Endodermal cell (in vitro differentiated cells): ENCODE measurements at regions not wholly inside any gene's neighbourhood (a gene's known extent, or its start where the extent isn't known, plus 50 kb on each side); places are given as distances from the start of the nearest gene placed in this dataset.
"Not testable (repeated sequence)": the region's sequence is repeated elsewhere in the genome, so short reads cannot be mapped to it uniquely, and the experiment has no call there.

Source experiments
- DNase-seq: peaks from one replicate; pipeline ENCODE4 v3.0.0-alpha.2; 2017
- H3K27ac ChIP-seq: 2 replicates; pipeline ENCODE4 v1.5.1; 2013; ENCODE audit warnings: mild to moderate bottlenecking, low read depth, low read length, moderate library complexity
- H3K27me3 ChIP-seq: 2 replicates; pipeline ENCODE4 v1.6.1; 2013; ENCODE audit warnings: mild to moderate bottlenecking, low read length, moderate library complexity; ENCODE audit not compliant: insufficient read depth, control insufficient read depth, poor library complexity, severe bottlenecking
- H3K36me3 ChIP-seq: 2 replicates; pipeline ENCODE4 v1.7.0; 2013; ENCODE audit warnings: mild to moderate bottlenecking, low read length, moderate library complexity; ENCODE audit not compliant: control insufficient read depth, insufficient read depth
- H3K4me1 ChIP-seq: one replicate; pipeline ENCODE4 v1.7.0; 2013; ENCODE audit warnings: low read length; ENCODE audit not compliant: control insufficient read depth, insufficient read depth
- H3K4me3 ChIP-seq: 2 replicates; pipeline ENCODE4 v1.5.1; 2013; ENCODE audit warnings: mild to moderate bottlenecking, low read length, moderate library complexity
- H3K9ac ChIP-seq: 2 replicates; pipeline ENCODE4 v1.6.1; 2013; ENCODE audit warnings: mild to moderate bottlenecking, low read length, moderate library complexity; ENCODE audit not compliant: poor library complexity, severe bottlenecking; ENCODE audit errors: extremely low read depth
- H3K9me3 ChIP-seq: 2 replicates; pipeline ENCODE4 v1.6.1; 2013; ENCODE audit warnings: mild to moderate bottlenecking, low read length, moderate library complexity; ENCODE audit not compliant: control insufficient read depth
- H3K27ac Mint-ChIP-seq: 2 replicates; pipeline ENCODE4 v1.8.0; 2020; ENCODE audit warnings: mixed read lengths
- H3K27me3 Mint-ChIP-seq: 2 replicates; pipeline ENCODE4 v1.8.0; 2021; ENCODE audit warnings: mild to moderate bottlenecking, mixed read lengths; ENCODE audit not compliant: insufficient read depth
- H3K36me3 Mint-ChIP-seq: 2 replicates; pipeline ENCODE4 v1.8.0; 2020; ENCODE audit warnings: low read depth, mixed read lengths
- H3K4me1 Mint-ChIP-seq: 2 replicates; pipeline ENCODE4 v1.8.0; 2020; ENCODE audit warnings: mixed read lengths
- H3K4me3 Mint-ChIP-seq: 2 replicates; pipeline ENCODE4 v1.8.0; 2020; ENCODE audit warnings: mild to moderate bottlenecking, moderate library complexity, mixed read lengths
- H3K9me3 Mint-ChIP-seq: 2 replicates; pipeline ENCODE4 v1.8.0; 2020; ENCODE audit warnings: mild to moderate bottlenecking, mixed read lengths
- WGBS, 2 experiments: methylation state at CpG; one replicate each; pipeline versions ENCODE4 v1.1.5 to v1.1.7; 2013; ENCODE audit warnings: missing lambda C conversion rate in 2 of 2, mixed read lengths in 1 of 2; ENCODE audit not compliant: insufficient coverage in 1 of 2, insufficient read length in 1 of 2; 5-methylcytosine and 5-hydroxymethylcytosine counted together
- TF ChIP-seq, protein P1 (sequence below): fragments of 200-600 bp; sonication (generic); conservative IDR thresholded peaks from 2 replicates; pipeline ENCODE4 v1.5.0; 2021; ENCODE audit warnings: antibody characterized with exemption, mild to moderate bottlenecking

DNA sequence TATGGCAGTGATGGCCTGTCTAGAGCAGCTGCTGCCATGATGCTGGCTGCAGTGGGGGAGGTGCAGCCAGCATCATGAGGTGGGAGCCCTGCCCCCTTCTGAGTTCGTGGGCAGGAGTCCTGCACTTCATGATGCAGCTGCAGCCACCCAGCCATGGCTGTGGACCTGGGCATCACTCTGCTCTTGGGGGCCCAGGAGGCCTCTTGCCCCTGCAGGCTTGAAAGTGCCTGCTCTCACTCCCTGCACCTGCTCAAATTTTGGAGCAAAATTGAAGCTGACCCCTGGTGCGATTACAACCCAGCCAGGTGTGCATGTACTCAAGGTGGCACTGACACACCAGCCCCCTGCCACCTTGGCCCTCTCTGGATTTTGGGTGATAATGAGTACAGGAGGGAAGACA, 712.9 kb downstream of the NUP35 start:
- no peak overlapping the region for H3K4me3 ChIP-seq
- H3K9ac ChIP-seq, result no peak overlapping the region
- no peak for DNase-seq
- H3K4me1 Mint-ChIP-seq, result no peaks in the 10 kb centered on the region
- H3K27me3 ChIP-seq, result no peaks in the 10 kb centered on the region
- no peaks in the 10 kb centered on the region for H3K36me3 ChIP-seq
- no peak overlapping the region for H3K4me3 Mint-ChIP-seq
- no peak overlapping the region for H3K27ac ChIP-seq
- no peaks in the 10 kb centered on the region for H3K27me3 Mint-ChIP-seq
- H3K36me3 Mint-ChIP-seq, result no peaks in the 10 kb centered on the region
- H3K4me1 ChIP-seq, result no peaks in the 10 kb centered on the region
- H3K9me3 ChIP-seq, result no peaks in the 10 kb centered on the region
- no peak overlapping the region for H3K27ac Mint-ChIP-seq
- peaks cover 5% of the 10 kb centered on the region for H3K9me3 Mint-ChIP-seq
- TF ChIP-seq, protein P1, sequence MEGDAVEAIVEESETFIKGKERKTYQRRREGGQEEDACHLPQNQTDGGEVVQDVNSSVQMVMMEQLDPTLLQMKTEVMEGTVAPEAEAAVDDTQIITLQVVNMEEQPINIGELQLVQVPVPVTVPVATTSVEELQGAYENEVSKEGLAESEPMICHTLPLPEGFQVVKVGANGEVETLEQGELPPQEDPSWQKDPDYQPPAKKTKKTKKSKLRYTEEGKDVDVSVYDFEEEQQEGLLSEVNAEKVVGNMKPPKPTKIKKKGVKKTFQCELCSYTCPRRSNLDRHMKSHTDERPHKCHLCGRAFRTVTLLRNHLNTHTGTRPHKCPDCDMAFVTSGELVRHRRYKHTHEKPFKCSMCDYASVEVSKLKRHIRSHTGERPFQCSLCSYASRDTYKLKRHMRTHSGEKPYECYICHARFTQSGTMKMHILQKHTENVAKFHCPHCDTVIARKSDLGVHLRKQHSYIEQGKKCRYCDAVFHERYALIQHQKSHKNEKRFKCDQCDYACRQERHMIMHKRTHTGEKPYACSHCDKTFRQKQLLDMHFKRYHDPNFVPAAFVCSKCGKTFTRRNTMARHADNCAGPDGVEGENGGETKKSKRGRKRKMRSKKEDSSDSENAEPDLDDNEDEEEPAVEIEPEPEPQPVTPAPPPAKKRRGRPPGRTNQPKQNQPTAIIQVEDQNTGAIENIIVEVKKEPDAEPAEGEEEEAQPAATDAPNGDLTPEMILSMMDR, result no peak
- 78 to 91% methylated on average over 1 to 2 of the region's 2 CpGs for WGBS, 2 experiments

- DNase-seq, result no peak
- Histone ChIP-seq H3K9ac (no peak overlapping the region), H3K9me3 (no peaks in the 10 kb centered on the region), H3K36me3 (no peaks in the 10 kb centered on the region), H3K4me1 (no peaks in the 10 kb centered on the region), H3K27me3 (no peaks in the 10 kb centered on the region), H3K4me3 (no peak overlapping the region), H3K27ac (no peak overlapping the region)
- WGBS, 2 experiments, result 91 to 97% methylated on average over 3 to 5 of the region's 5 CpGs
- TF ChIP-seq, protein P1, result no peak
- no peaks in the 10 kb centered on the region for H3K4me1 Mint-ChIP-seq
- H3K27me3 Mint-ChIP-seq, result no peaks in the 10 kb centered on the region
- peaks cover 5% of the 10 kb centered on the region for H3K9me3 Mint-ChIP-seq
- H3K27ac Mint-ChIP-seq, result no peak overlapping the region
- no peak overlapping the region for H3K4me3 Mint-ChIP-seq
- H3K36me3 Mint-ChIP-seq, result no peaks in the 10 kb centered on the region
Observed at GRCh38 chr2:183838295-183838694, 714.1 kb downstream of the NUP35 start.

- no peak overlapping the region for H3K27ac ChIP-seq
- Mint-ChIP-seq H3K4me3 (no peak overlapping the region), H3K4me1 (no peaks in the 10 kb centered on the region), H3K9me3 (peaks cover 5% of the 10 kb centered on the region), H3K27me3 (no peaks in the 10 kb centered on the region), H3K27ac (no peak overlapping the region), H3K36me3 (no peaks in the 10 kb centered on the region)
- no peaks in the 10 kb centered on the region for H3K27me3 ChIP-seq
- WGBS, 2 experiments, result 91% methylated on average over 4 of the region's 4 CpGs; no CpG with 5 or more reads in 1 of the 2 experiments
- H3K4me3 ChIP-seq, result no peak overlapping the region
- no peak for DNase-seq
- no peaks in the 10 kb centered on the region for H3K4me1 ChIP-seq
- H3K36me3 ChIP-seq, result no peaks in the 10 kb centered on the region
- TF ChIP-seq, protein P1, result no peak
- H3K9ac ChIP-seq, result no peak overlapping the region
- no peaks in the 10 kb centered on the region for H3K9me3 ChIP-seq
Observed at GRCh38 chr2:183840061-183840584, 715.9 kb downstream of the NUP35 start.

DNA sequence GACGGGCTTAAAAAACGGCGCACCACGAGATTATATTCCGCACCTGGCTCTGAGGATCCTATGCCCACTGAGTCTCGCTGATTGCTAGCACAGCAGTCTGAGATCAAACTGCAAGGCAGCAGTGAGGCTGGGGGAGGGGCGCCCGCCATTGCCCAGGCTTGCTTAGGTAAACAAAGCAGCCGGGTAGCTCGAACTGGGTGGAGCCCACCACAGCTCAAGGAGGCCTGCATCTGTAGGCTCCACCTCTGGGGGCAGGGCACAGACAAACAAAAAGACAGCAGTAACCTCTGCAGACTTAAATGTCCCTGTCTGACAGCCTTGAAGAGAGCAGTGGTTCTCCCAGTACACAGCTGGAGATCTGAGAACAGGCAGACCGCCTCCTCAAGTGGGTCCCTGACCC, 725.6 kb downstream of the NUP35 start:
- not testable (repeated sequence) for H3K4me1 Mint-ChIP-seq, H3K4me1 ChIP-seq, H3K27ac ChIP-seq, DNase-seq, H3K9me3 ChIP-seq, H3K36me3 ChIP-seq, H3K27me3 Mint-ChIP-seq, H3K27ac Mint-ChIP-seq, H3K27me3 ChIP-seq, H3K4me3 Mint-ChIP-seq, H3K9ac ChIP-seq, H3K36me3 Mint-ChIP-seq, H3K4me3 ChIP-seq
- H3K9me3 Mint-ChIP-seq, result peaks cover 42% of the 10 kb centered on the region
- WGBS, 2 experiments, result 86 to 98% methylated on average over 6 to 11 of the region's 11 CpGs
